PFSK-1 (cell line): ENCODE measurements at regions not wholly inside any gene's neighbourhood (a gene's known extent, or its start where the extent isn't known, plus 50 kb on each side); places are given as distances from the start of the nearest gene placed in this dataset.

Experiments used
- FOXP2 ChIP-seq: optimal IDR thresholded peaks from 2 replicates; pipeline ENCODE3; 2011; ENCODE audit warnings: borderline replicate concordance, control low read depth, inconsistent platforms; ENCODE audit not compliant: insufficient read depth; ENCODE audit errors: extremely low read length, extremely low read depth
- POLR2AphosphoS5 ChIP-seq: IDR thresholded peaks from 2 replicates; pipeline ENCODE4 v1.6.1; 2012; ENCODE audit warnings: low read depth, mild to moderate bottlenecking, control low read depth, low read length, moderate library complexity
- REST ChIP-seq, 2 experiments: IDR thresholded peaks; 2 replicates each; pipeline versions ENCODE4 v1.6.1 to v1.8.0; 2011 to 2012; ENCODE audit warnings: low read depth in 2 of 2, low read length in 2 of 2, control low read depth in 1 of 2, inconsistent platforms in 1 of 2, mild to moderate bottlenecking in 1 of 2, moderate library complexity in 1 of 2; ENCODE audit not compliant: insufficient read depth in 1 of 2
- SIN3A ChIP-seq: IDR thresholded peaks from 2 replicates; pipeline ENCODE4 v1.6.1; 2012; ENCODE audit warnings: mild to moderate bottlenecking, low read length, moderate library complexity, borderline replicate concordance; ENCODE audit not compliant: insufficient read depth
- TAF1 ChIP-seq: IDR thresholded peaks from 2 replicates; pipeline ENCODE4 v1.6.1; 2012; ENCODE audit warnings: low read length, control low read depth, borderline replicate concordance; ENCODE audit not compliant: insufficient read depth

DNA sequence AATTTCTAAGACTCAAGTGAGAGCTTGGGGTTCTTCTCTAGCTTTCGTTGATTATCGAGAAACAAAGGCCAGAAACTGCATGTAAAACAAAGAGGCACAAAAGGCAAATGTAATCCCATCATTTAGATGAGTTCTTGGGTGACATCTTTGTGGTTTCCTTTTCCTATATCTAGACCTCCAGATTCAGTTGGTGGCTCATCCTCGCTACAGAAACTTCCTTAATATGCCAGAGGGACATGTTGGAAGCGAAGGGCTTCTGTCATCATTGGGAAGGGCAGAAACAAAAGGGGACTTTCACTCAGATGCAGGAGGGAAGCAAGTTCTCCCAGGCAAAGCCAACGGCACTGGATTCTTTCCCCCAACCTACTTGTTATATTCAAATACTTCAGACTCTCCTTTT, 150.6 kb upstream of the ZFHX3 start:
- TF ChIP-seq TAF1: no peak
- no peak for TF ChIP-seq FOXP2

- TF ChIP-seq TAF1 (no peak), REST (IDR thresholded peaks at IDR 0.05; ENCODE audit: insufficient read depth in 1 of 2, low read depth in 2 of 2, low read length in 2 of 2) (no peak)
These were observed 149.7 kb upstream of the ZFHX3 start for GRCh38 chr16:73197598-73197997.

GRCh38 chr16:73196670-73197069, 148.7 kb upstream of the ZFHX3 start:
- TF ChIP-seq REST (IDR thresholded peaks at IDR 0.05; ENCODE audit: insufficient read depth in 1 of 2, low read depth in 2 of 2, low read length in 2 of 2) (no peak), SIN3A (no peak), POLR2AphosphoS5 (no peak), FOXP2 (no peak)

DNA sequence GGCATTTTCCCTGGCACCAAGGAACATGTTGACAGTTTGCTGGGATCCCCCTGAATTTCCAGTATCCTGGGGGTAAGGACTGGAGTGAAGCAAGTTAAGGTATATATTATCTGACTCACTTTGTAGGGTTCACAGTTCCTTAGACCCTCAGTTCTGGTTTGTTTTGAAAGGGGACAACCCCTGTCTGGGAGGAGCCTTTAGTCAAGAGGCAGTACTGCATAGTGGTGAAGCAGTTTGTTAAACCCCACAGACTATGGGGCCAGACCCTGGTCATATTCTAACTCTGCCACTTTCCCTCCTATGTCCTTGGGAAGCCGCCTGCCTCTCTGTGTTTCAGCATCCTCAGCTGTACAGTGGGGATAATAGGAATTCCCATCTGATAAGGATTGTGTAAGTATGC, 145.5 kb upstream of the ZFHX3 start:
- TF ChIP-seq FOXP2 (no peak), POLR2AphosphoS5 (no peak), TAF1 (no peak), SIN3A (no peak), REST (IDR thresholded peaks at IDR 0.05; ENCODE audit: insufficient read depth in 1 of 2, low read depth in 2 of 2, low read length in 2 of 2) (no peak)

DNA sequence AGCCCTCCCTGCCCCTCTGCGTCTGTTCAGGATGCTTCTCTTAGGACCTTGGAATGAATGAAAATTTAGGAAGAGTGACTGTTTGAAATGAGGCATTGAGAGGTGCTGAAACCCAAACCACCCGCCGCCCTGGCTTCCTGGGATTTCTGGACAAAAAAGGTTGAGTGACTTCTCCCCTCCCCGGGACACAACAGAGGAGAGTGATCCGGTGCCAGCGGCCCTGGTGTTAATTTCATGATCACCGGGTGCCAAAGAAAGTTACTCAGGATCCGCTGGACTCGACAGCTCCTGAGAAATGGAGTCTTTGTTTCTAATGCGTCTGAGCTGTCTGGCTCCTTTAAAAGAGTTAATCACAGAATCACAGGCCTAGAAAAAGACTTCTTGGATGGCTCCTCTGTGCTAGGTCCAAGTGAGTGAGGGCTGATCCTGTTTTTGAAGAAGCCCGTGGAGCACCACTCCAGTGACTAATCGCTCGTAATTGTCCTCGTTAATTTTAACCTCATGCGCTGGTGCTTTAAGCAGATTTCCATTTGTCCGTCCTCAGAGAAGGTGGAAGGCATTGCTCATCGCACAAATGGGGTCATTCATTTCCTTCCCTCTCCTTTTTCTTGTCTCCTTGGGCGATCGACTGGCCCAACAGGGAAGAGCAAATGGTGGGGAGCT, 144.4 kb upstream of the ZFHX3 start:
- no peak for TF ChIP-seq FOXP2
- no peak for TF ChIP-seq TAF1
- TF ChIP-seq POLR2AphosphoS5: no peak
- no peak for TF ChIP-seq REST (IDR thresholded peaks at IDR 0.05; ENCODE audit: insufficient read depth in 1 of 2, low read depth in 2 of 2, low read length in 2 of 2)
- TF ChIP-seq SIN3A: no peak
